ENCODE measurements at regions not wholly inside any gene's neighbourhood (a gene's known extent, or its start where the extent isn't known, plus 50 kb on each side); places are given as distances from the start of the nearest gene placed in this dataset.
A peak's percentile ranks its signal among the peaks of the same experiment; 100 is the strongest.
"Not testable (repeated sequence)": the region's sequence is repeated elsewhere in the genome, so short reads cannot be mapped to it uniquely, and the experiment has no call there.

GRCh38 chr6:139961190-139961589, 586.7 kb upstream of the CITED2 start:
- no peak for DNase-seq

- DNase-seq: no peak
Measured at GRCh38 chr6:139960671-139961070, 586.2 kb upstream of the CITED2 start.

- no peak for DNase-seq
Measured at GRCh38 chr6:139955366-139956155, 581.1 kb upstream of the CITED2 start.

GRCh38 chr6:139954463-139955071, 580.1 kb upstream of the CITED2 start:
- DNase-seq: no peak

GRCh38 chr6:139953780-139954179, 579.3 kb upstream of the CITED2 start:
- not testable (repeated sequence) for DNase-seq

GRCh38 chr6:139951172-139951571, 576.7 kb upstream of the CITED2 start:
- no peak for DNase-seq

- no peak for DNase-seq
Measured at GRCh38 chr6:139944976-139945375, 570.5 kb upstream of the CITED2 start.

GRCh38 chr6:139944131-139944530, 569.7 kb upstream of the CITED2 start:
- no peak for DNase-seq

GRCh38 chr6:139943391-139943790, 568.9 kb upstream of the CITED2 start:
- peak; percentile 90 for DNase-seq

- DNase-seq: no peak
Measured at GRCh38 chr6:139942331-139942730, 567.9 kb upstream of the CITED2 start.

GRCh38 chr6:139941826-139942225, 567.4 kb upstream of the CITED2 start:
- DNase-seq: no peak

- DNase-seq: no peak
Measured at GRCh38 chr6:139940741-139941729, 566.6 kb upstream of the CITED2 start.

GRCh38 chr6:139939189-139939979, 564.9 kb upstream of the CITED2 start:
- DNase-seq: no peak

GRCh38 chr6:139932671-139933070, 558.2 kb upstream of the CITED2 start:
- peak; percentile 84 for DNase-seq

GRCh38 chr6:139931747-139932146, 557.3 kb upstream of the CITED2 start:
- no peak for DNase-seq

GRCh38 chr6:139927742-139928305, 553.4 kb upstream of the CITED2 start:
- DNase-seq: no peak

GRCh38 chr6:139927236-139927635, 552.8 kb upstream of the CITED2 start:
- DNase-seq: no peak

- DNase-seq: no peak
Measured at GRCh38 chr6:139926711-139927110, 552.3 kb upstream of the CITED2 start.

- no peak for DNase-seq
Measured at GRCh38 chr6:139925894-139926641, 551.6 kb upstream of the CITED2 start.

- no peak for DNase-seq
Measured at GRCh38 chr6:139923964-139924475, 549.6 kb upstream of the CITED2 start.

GRCh38 chr6:139922236-139922635, 547.8 kb upstream of the CITED2 start:
- no peak for DNase-seq
